ENCODE measurements at regions not wholly inside any gene's neighbourhood (a gene's known extent, or its start where the extent isn't known, plus 50 kb on each side); places are given as distances from the start of the nearest gene placed in this dataset.
A peak's percentile ranks its signal among the peaks of the same experiment; 100 is the strongest.

DNA sequence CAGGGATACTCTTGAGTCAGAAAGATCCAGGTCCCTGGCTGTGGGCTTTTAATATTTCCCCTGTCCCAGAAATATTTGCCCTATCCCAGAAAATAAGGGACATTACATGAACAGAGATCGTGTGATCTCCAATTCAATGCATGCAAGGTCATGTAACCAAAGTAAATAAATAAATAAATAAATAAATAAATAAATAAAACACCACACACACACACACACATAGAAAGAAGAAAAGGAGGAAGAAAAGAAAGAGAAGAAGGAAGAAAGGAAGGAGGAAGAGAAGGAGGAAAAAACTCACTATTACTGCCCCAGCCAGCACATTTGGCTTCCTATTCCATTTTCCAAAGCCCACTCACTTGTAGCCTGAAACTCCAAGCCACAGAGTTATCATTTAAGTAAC lies 117.9 kb upstream of the CFAP20DC start:
- DNase-seq (ENCODE audit: low read depth) = no peak
- TF ChIP-seq, protein P1, sequence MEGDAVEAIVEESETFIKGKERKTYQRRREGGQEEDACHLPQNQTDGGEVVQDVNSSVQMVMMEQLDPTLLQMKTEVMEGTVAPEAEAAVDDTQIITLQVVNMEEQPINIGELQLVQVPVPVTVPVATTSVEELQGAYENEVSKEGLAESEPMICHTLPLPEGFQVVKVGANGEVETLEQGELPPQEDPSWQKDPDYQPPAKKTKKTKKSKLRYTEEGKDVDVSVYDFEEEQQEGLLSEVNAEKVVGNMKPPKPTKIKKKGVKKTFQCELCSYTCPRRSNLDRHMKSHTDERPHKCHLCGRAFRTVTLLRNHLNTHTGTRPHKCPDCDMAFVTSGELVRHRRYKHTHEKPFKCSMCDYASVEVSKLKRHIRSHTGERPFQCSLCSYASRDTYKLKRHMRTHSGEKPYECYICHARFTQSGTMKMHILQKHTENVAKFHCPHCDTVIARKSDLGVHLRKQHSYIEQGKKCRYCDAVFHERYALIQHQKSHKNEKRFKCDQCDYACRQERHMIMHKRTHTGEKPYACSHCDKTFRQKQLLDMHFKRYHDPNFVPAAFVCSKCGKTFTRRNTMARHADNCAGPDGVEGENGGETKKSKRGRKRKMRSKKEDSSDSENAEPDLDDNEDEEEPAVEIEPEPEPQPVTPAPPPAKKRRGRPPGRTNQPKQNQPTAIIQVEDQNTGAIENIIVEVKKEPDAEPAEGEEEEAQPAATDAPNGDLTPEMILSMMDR (IDR thresholded peaks at IDR 0.05; ENCODE audit: insufficient read depth, low read length, severe bottlenecking) = no peak
- no peak overlapping the region for H3K4me3 ChIP-seq (ENCODE audit: low read depth, low read length)
- no peaks in the 10 kb centered on the region for H3K27me3 ChIP-seq (ENCODE audit: control insufficient read depth, insufficient read depth, low read length)
- no peak for FAIRE-seq
- H3K36me3 ChIP-seq (ENCODE audit: control insufficient read depth, insufficient read depth, low read length) = no peaks in the 10 kb centered on the region

DNA sequence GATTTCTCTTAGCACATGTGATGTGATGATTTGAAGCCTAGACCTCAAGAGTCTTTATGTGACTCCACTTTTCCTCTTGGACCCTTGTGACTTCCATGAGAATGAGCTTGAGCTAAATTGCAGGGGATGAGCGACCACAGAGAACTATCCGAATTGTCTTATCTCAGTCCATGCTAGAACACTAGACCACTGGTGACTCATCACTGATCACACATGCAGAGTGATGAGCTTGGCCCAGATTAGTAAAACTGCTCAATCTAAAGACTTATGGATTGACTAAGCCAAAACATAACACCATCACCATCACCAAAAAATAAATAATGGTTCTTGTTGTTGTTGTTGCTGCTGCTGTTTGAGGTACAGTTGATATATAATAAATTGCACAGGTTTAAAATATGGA lies 114.1 kb upstream of the CFAP20DC start:
- DNase-seq (ENCODE audit: low read depth) (peak; percentile 8), FAIRE-seq (no peak)
- Histone ChIP-seq H3K36me3 (ENCODE audit: control insufficient read depth, insufficient read depth, low read length) (no peaks in the 10 kb centered on the region), H3K4me3 (ENCODE audit: low read depth, low read length) (no peak overlapping the region), H3K27me3 (ENCODE audit: control insufficient read depth, insufficient read depth, low read length) (no peaks in the 10 kb centered on the region)
- TF ChIP-seq, protein P1 (IDR thresholded peaks at IDR 0.05; ENCODE audit: insufficient read depth, low read length, severe bottlenecking) = no peak

- Histone ChIP-seq H3K36me3 (ENCODE audit: control insufficient read depth, insufficient read depth, low read length) (no peaks in the 10 kb centered on the region), H3K4me3 (ENCODE audit: low read depth, low read length) (no peak overlapping the region), H3K27me3 (ENCODE audit: control insufficient read depth, insufficient read depth, low read length) (no peaks in the 10 kb centered on the region)
- FAIRE-seq (no peak), DNase-seq (ENCODE audit: low read depth) (no peak)
- TF ChIP-seq, protein P1 (IDR thresholded peaks at IDR 0.05; ENCODE audit: insufficient read depth, low read length, severe bottlenecking) = no peak
Observed at GRCh38 chr3:59161048-59161447, 111.2 kb upstream of the CFAP20DC start.

- no peak for FAIRE-seq
- H3K27me3 ChIP-seq (ENCODE audit: control insufficient read depth, insufficient read depth, low read length) = no peaks in the 10 kb centered on the region
- DNase-seq (ENCODE audit: low read depth) = no peak
- no peaks in the 10 kb centered on the region for H3K36me3 ChIP-seq (ENCODE audit: control insufficient read depth, insufficient read depth, low read length)
- H3K4me3 ChIP-seq (ENCODE audit: low read depth, low read length) = no peak overlapping the region
- TF ChIP-seq, protein P1 (IDR thresholded peaks at IDR 0.05; ENCODE audit: insufficient read depth, low read length, severe bottlenecking) = no peak
Observed at GRCh38 chr3:59160133-59160746, 110.4 kb upstream of the CFAP20DC start.

GRCh38 chr3:59153648-59154047 lies 103.8 kb upstream of the CFAP20DC start:
- Histone ChIP-seq H3K4me3 (ENCODE audit: low read depth, low read length) (no peak overlapping the region), H3K27me3 (ENCODE audit: control insufficient read depth, insufficient read depth, low read length) (no peaks in the 10 kb centered on the region), H3K36me3 (ENCODE audit: control insufficient read depth, insufficient read depth, low read length) (no peaks in the 10 kb centered on the region)
- FAIRE-seq (no peak), DNase-seq (ENCODE audit: low read depth) (no peak)
- TF ChIP-seq, protein P1 (IDR thresholded peaks at IDR 0.05; ENCODE audit: insufficient read depth, low read length, severe bottlenecking) = no peak

DNA sequence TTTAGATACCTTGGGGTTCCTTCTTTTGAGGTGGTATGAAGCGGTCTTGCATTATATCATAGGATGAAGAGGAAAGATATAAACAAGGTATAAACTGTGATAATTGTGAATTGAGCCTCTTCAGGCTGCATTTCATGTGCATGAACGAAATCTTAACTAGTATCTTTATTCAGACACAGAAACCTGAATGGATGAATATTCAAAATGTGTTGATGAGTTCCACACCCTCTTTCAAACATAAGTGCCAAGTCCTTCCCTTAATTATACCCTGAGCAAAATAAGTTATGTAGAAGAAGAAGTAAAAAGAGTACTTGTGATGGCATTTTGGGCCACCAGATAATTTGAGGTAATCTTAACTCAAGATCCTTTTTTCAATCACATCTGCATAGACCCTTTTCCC lies 103.1 kb upstream of the CFAP20DC start:
- TF ChIP-seq, protein P1 (IDR thresholded peaks at IDR 0.05; ENCODE audit: insufficient read depth, low read length, severe bottlenecking) = no peak
- no peaks in the 10 kb centered on the region for H3K36me3 ChIP-seq (ENCODE audit: control insufficient read depth, insufficient read depth, low read length)
- no peak overlapping the region for H3K4me3 ChIP-seq (ENCODE audit: low read depth, low read length)
- no peak for FAIRE-seq
- no peaks in the 10 kb centered on the region for H3K27me3 ChIP-seq (ENCODE audit: control insufficient read depth, insufficient read depth, low read length)
- DNase-seq (ENCODE audit: low read depth) = no peak
